Uterus (tissue), 3 donors: ENCODE measurements at regions not wholly inside any gene's neighbourhood (a gene's known extent, or its start where the extent isn't known, plus 50 kb on each side); places are given as distances from the start of the nearest gene placed in this dataset.

ENCODE experiments used
- DNase-seq, 2 donors: peaks; one replicate each; pipeline ENCODE4 v3.0.0-alpha.2; 2019 to 2020
- H3K27ac ChIP-seq, 2 donors: fragments of 200-600 bp; sonication (generic); 1 replicate in 1 of 2; 2 replicates in 1 of 2; pipeline ENCODE4 v1.5.1; 2016 to 2018
- H3K27me3 ChIP-seq, 2 donors: fragments of 200-600 bp; sonication (generic); one replicate each; pipeline ENCODE4 v1.5.1; 2018 to 2019; ENCODE audit warnings: control low read depth in 1 of 2
- H3K36me3 ChIP-seq, 2 donors: fragments of 200-600 bp; sonication (generic); one replicate each; pipeline ENCODE4 v1.5.1; 2019; ENCODE audit warnings: control low read depth in 1 of 2
- H3K4me1 ChIP-seq, 2 donors: fragments of 200-600 bp; sonication (generic); one replicate each; pipeline ENCODE4 v1.5.1; 2018 to 2019; ENCODE audit warnings: control low read depth in 1 of 2
- H3K4me3 ChIP-seq, 2 donors: fragments of 200-600 bp; sonication (generic); 1 replicate in 1 of 2; 2 replicates in 1 of 2; pipeline ENCODE4 v1.5.1; 2018 to 2019; ENCODE audit warnings: mild to moderate bottlenecking in 1 of 2
- H3K9me3 ChIP-seq, 2 donors: fragments of 200-600 bp; sonication (generic); one replicate each; pipeline ENCODE4 v1.5.1; 2019; ENCODE audit warnings: control low read depth in 1 of 2
- CTCF ChIP-seq, 4 experiments: fragments of 200-600 bp in 2 of 4; fragments of 450-650 bp in 2 of 4; sonication (generic) in 2 of 4; IDR thresholded peaks; one replicate each; pipeline ENCODE4 v1.5.1; 2016 to 2019; ENCODE audit warnings: antibody characterized with exemption in 4 of 4, mild to moderate bottlenecking in 2 of 4, moderate library complexity in 1 of 4
- POLR2A ChIP-seq, 2 donors: fragments of 450-650 bp; IDR thresholded peaks; one replicate each; pipeline ENCODE4 v1.6.1; 2016; ENCODE audit warnings: antibody characterized with exemption in 2 of 2, mild to moderate bottlenecking in 1 of 2, moderate library complexity in 1 of 2
- intact Hi-C: fragments of 100-400 bp; cut with DNase I; formaldehyde crosslinking; loops from one replicate; pipeline ENCODE4 v1.15.1; 2023; ENCODE audit warnings: low total_unique reads
- donor health status: DM: yes; HTN: yes; CAD: no.

DNA sequence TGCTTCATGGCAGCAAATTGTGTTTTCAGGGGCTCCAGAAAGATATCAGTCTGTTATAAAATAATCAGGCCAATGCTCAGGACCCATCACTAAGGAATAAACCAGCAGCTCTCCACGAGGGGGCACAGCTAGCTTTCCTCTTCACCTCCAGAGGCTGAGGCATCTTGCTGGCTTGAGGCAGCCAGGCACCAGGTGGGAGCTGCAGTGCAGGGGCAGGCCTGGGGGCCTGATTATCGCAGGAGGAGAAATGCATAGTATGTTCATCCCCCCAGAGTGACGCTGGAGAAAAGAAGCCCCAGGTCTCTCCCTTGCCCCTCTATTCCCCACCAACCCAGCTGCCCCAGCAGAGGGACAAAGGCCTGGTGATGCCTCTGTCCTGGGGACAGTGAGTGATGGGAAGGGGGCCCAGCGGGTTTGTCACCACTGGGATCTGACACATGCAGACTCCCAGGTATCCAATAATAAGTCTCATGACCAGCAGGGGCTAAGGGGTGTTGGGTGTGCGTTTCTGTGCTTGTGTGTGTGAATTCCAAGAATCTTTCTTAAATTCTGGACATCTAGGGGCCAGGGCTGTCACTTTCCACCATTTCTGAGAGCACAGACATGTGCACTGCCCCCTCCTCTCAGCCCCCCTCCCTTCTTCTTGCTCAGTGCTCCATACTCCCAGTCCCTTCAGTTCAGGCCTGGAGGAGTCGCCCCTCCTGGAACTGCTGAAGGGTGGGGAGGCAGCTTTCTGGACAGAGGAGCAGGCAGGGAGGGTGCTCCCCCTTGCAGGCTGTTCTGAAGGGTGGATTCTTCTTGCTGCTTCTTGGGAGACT lies 128.1 kb upstream of the FAM20C start:
- no peaks in the 10 kb centered on the region for H3K36me3 ChIP-seq
- H3K27me3 ChIP-seq = no peaks in the 10 kb centered on the region
- peak; percentile 43 for DNase-seq
- H3K9me3 ChIP-seq = no peaks in the 10 kb centered on the region
- H3K4me1 ChIP-seq = no peaks in the 10 kb centered on the region
- no peak for TF ChIP-seq POLR2A (IDR thresholded peaks at IDR 0.05)
- TF ChIP-seq CTCF (IDR thresholded peaks at IDR 0.05) = peak; percentile 23 to 54 (median 32)
- no peak overlapping the region for H3K27ac ChIP-seq
- no peak overlapping the region for H3K4me3 ChIP-seq
- intact Hi-C loops = no loop called here

- intact Hi-C loops = no loop called here
- no peak for DNase-seq
- no peaks in the 10 kb centered on the region for H3K9me3 ChIP-seq
- H3K27ac ChIP-seq = no peak overlapping the region
- no peak overlapping the region for H3K4me3 ChIP-seq
- no peaks in the 10 kb centered on the region for H3K27me3 ChIP-seq
- TF ChIP-seq POLR2A (IDR thresholded peaks at IDR 0.05) (no peak), CTCF (IDR thresholded peaks at IDR 0.05) (no peak)
- no peaks in the 10 kb centered on the region for H3K4me1 ChIP-seq
- no peaks in the 10 kb centered on the region for H3K36me3 ChIP-seq
Measured at GRCh38 chr7:64916-65341, 127.4 kb upstream of the FAM20C start.

- Histone ChIP-seq H3K9me3 (no peaks in the 10 kb centered on the region), H3K27me3 (no peaks in the 10 kb centered on the region), H3K4me1 (no peaks in the 10 kb centered on the region), H3K4me3 (no peak overlapping the region), H3K36me3 (no peaks in the 10 kb centered on the region), H3K27ac (no peak overlapping the region)
- no peak for DNase-seq
- TF ChIP-seq CTCF (IDR thresholded peaks at IDR 0.05) = no peak
- no peak for TF ChIP-seq POLR2A (IDR thresholded peaks at IDR 0.05)
- intact Hi-C loops = no loop called here
Measured at GRCh38 chr7:65554-65953, 126.8 kb upstream of the FAM20C start.

DNA sequence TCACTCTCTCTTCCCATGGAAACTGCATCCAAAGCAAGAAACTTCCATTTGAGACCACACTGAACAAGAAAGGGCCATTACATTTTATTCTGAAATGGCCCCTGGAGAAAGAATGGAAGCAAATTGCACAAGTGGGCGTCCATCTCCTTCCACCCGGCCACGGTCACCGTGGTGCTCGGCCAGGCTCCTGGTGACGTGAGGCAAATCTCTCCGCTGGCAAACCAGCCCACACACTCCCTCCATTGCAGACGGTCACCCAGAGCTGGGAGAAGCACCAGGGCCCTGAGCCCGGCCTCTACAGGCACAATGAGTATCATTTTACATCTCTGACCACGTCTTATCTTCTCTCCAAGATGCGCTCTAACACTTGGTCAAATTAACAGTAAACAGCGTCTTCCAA lies 126.1 kb upstream of the FAM20C start:
- no peaks in the 10 kb centered on the region for H3K27me3 ChIP-seq
- DNase-seq = no peak
- intact Hi-C loops = no loop called here
- no peaks in the 10 kb centered on the region for H3K36me3 ChIP-seq
- no peak overlapping the region for H3K27ac ChIP-seq
- no peaks in the 10 kb centered on the region for H3K4me1 ChIP-seq
- no peaks in the 10 kb centered on the region for H3K9me3 ChIP-seq
- TF ChIP-seq POLR2A (IDR thresholded peaks at IDR 0.05) (no peak), CTCF (IDR thresholded peaks at IDR 0.05) (no peak)
- H3K4me3 ChIP-seq = no peak overlapping the region

GRCh38 chr7:66741-67140 lies 125.6 kb upstream of the FAM20C start:
- H3K9me3 ChIP-seq = no peaks in the 10 kb centered on the region
- no peaks in the 10 kb centered on the region for H3K27me3 ChIP-seq
- no peaks in the 10 kb centered on the region for H3K36me3 ChIP-seq
- DNase-seq = no peak
- H3K4me1 ChIP-seq = no peaks in the 10 kb centered on the region
- no peak for TF ChIP-seq POLR2A (IDR thresholded peaks at IDR 0.05)
- TF ChIP-seq CTCF (IDR thresholded peaks at IDR 0.05) = no peak
- intact Hi-C loops = no loop called here
- H3K4me3 ChIP-seq = no peak overlapping the region
- H3K27ac ChIP-seq = no peak overlapping the region
